ENCODE measurements at regions not wholly inside any gene's neighbourhood (a gene's known extent, or its start where the extent isn't known, plus 50 kb on each side); places are given as distances from the start of the nearest gene placed in this dataset.
"Not testable (repeated sequence)": the region's sequence is repeated elsewhere in the genome, so short reads cannot be mapped to it uniquely, and the experiment has no call there.

GRCh38 chr12:89192429-89192828, 159.9 kb downstream of the DUSP6 start:
- intact Hi-C loops (cut with micrococcal nuclease) = no loop called here

GRCh38 chr12:89191597-89191996, 160.7 kb downstream of the DUSP6 start:
- intact Hi-C loops (cut with micrococcal nuclease) = not testable (repeated sequence)

GRCh38 chr12:89189448-89189847, 162.9 kb downstream of the DUSP6 start:
- intact Hi-C loops (cut with micrococcal nuclease) = no loop called here

- intact Hi-C loops (cut with micrococcal nuclease) = no loop called here
Measured at GRCh38 chr12:89187507-89187906, 164.8 kb downstream of the DUSP6 start.

- intact Hi-C loops (cut with micrococcal nuclease) = no loop called here
Measured at GRCh38 chr12:89185889-89186288, 166.4 kb downstream of the DUSP6 start.

GRCh38 chr12:89185181-89185580, 167.1 kb downstream of the DUSP6 start:
- intact Hi-C loops (cut with micrococcal nuclease) = no loop called here

GRCh38 chr12:89183985-89184435, 168.3 kb downstream of the DUSP6 start:
- intact Hi-C loops (cut with micrococcal nuclease) = loop anchor here (1.0 to 5.0 kb wide), 2 partner anchors 38 to 283 kb away; no protein-coding TSS in a partner anchor

- intact Hi-C loops (cut with micrococcal nuclease) = loop anchor here (1.0 to 5.0 kb wide), 6 partner anchors 15 to 286 kb away; no protein-coding TSS in a partner anchor
Measured at GRCh38 chr12:89181271-89181920, 170.9 kb downstream of the DUSP6 start.

- intact Hi-C loops (cut with micrococcal nuclease) = loop anchor here (1.0 to 5.0 kb wide), 3 partner anchors 18 to 287 kb away; no protein-coding TSS in a partner anchor
Measured at GRCh38 chr12:89180496-89180895, 171.8 kb downstream of the DUSP6 start.

GRCh38 chr12:89179983-89180382, 172.3 kb downstream of the DUSP6 start:
- intact Hi-C loops (cut with micrococcal nuclease) = loop anchor here (1.0 to 5.0 kb wide), 3 partner anchors 18 to 287 kb away; no protein-coding TSS in a partner anchor

GRCh38 chr12:89179245-89179644, 173.1 kb downstream of the DUSP6 start:
- intact Hi-C loops (cut with micrococcal nuclease) = no loop called here

- intact Hi-C loops (cut with micrococcal nuclease) = no loop called here
Measured at GRCh38 chr12:89177802-89178395, 174.4 kb downstream of the DUSP6 start.

- intact Hi-C loops (cut with micrococcal nuclease) = no loop called here
Measured at GRCh38 chr12:89176676-89177075, 175.6 kb downstream of the DUSP6 start.

- intact Hi-C loops (cut with micrococcal nuclease) = no loop called here
Measured at GRCh38 chr12:89173678-89174077, 178.6 kb downstream of the DUSP6 start.

- intact Hi-C loops (cut with micrococcal nuclease) = no loop called here
Measured at GRCh38 chr12:89173096-89173495, 179.2 kb downstream of the DUSP6 start.

- intact Hi-C loops (cut with micrococcal nuclease) = no loop called here
Measured at GRCh38 chr12:89172224-89172623, 180.1 kb downstream of the DUSP6 start.

GRCh38 chr12:89169321-89169720, 183.0 kb downstream of the DUSP6 start:
- intact Hi-C loops (cut with micrococcal nuclease) = loop anchor here (10.0 kb wide), 4 partner anchors 355 to 1025 kb away; partner anchors contain the start of genes CEP290, GALNT4, POC1B and TMTC3

GRCh38 chr12:89167986-89168385, 184.3 kb downstream of the DUSP6 start:
- intact Hi-C loops (cut with micrococcal nuclease) = loop anchor here (2.0 to 10.0 kb wide), 5 partner anchors 29 to 1023 kb away; partner anchors contain the start of genes CEP290, GALNT4, POC1B and TMTC3

- intact Hi-C loops (cut with micrococcal nuclease) = loop anchor here (1.0 to 10.0 kb wide), 6 partner anchors 15 to 1022 kb away; partner anchors contain the start of genes CEP290, GALNT4, POC1B and TMTC3
Measured at GRCh38 chr12:89166525-89166934, 185.8 kb downstream of the DUSP6 start.

GRCh38 chr12:89166121-89166520, 186.2 kb downstream of the DUSP6 start:
- intact Hi-C loops (cut with micrococcal nuclease) = loop anchor here (1.0 to 10.0 kb wide), 6 partner anchors 15 to 1021 kb away; partner anchors contain the start of genes CEP290, GALNT4, POC1B and TMTC3

GRCh38 chr12:89165703-89166102, 186.6 kb downstream of the DUSP6 start:
- intact Hi-C loops (cut with micrococcal nuclease) = loop anchor here (1.0 to 10.0 kb wide), 6 partner anchors 16 to 1021 kb away; partner anchors contain the start of genes CEP290, GALNT4, POC1B and TMTC3

GRCh38 chr12:89163918-89164317, 188.4 kb downstream of the DUSP6 start:
- intact Hi-C loops (cut with micrococcal nuclease) = loop anchor here (1.0 to 10.0 kb wide), 7 partner anchors 26 to 1019 kb away; partner anchors contain the start of genes CEP290, GALNT4, POC1B and TMTC3
